ENCODE measurements at regions not wholly inside any gene's neighbourhood (a gene's known extent, or its start where the extent isn't known, plus 50 kb on each side); places are given as distances from the start of the nearest gene placed in this dataset.

DNA sequence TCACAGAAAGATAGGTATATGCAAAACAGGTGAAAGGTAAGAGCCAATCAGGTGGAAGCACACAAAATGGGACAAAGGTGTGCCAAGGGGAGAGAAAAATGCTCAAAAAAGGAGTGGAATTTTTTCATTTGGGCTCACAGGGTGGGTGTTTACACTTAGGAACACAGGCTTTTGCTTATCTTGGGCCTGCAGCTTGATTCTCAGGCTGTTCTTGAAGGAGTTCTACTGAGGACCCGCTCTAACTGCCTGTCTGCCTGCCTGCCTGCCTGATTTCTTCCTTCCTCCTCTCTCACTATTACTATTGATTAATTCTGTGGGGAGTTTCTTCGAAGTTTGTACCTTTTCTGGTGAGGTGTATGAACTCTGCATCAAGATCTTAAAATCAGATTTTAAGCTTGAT lies 120.3 kb upstream of the CTSO start:
- TF ChIP-seq, protein P1, sequence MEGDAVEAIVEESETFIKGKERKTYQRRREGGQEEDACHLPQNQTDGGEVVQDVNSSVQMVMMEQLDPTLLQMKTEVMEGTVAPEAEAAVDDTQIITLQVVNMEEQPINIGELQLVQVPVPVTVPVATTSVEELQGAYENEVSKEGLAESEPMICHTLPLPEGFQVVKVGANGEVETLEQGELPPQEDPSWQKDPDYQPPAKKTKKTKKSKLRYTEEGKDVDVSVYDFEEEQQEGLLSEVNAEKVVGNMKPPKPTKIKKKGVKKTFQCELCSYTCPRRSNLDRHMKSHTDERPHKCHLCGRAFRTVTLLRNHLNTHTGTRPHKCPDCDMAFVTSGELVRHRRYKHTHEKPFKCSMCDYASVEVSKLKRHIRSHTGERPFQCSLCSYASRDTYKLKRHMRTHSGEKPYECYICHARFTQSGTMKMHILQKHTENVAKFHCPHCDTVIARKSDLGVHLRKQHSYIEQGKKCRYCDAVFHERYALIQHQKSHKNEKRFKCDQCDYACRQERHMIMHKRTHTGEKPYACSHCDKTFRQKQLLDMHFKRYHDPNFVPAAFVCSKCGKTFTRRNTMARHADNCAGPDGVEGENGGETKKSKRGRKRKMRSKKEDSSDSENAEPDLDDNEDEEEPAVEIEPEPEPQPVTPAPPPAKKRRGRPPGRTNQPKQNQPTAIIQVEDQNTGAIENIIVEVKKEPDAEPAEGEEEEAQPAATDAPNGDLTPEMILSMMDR (IDR thresholded peaks at IDR 0.05; ENCODE audit: control extremely low read depth, extremely low read depth, low read depth, missing control alignments) = no peak
- DNase-seq (ENCODE audit: extremely low spot score) = no peak
- POLR2A ChIA-PET = no interaction called here
- CTCF ChIA-PET = interaction anchor here (0.9 to 1.3 kb wide), 4 partner anchors 11 to 972 kb away, joined by 3 to 4 read pairs (median 4); no protein-coding TSS in a partner anchor

- CTCF ChIA-PET = no interaction called here
- DNase-seq (ENCODE audit: extremely low spot score) = no peak
- TF ChIP-seq, protein P1 (IDR thresholded peaks at IDR 0.05; ENCODE audit: control extremely low read depth, extremely low read depth, low read depth, missing control alignments) = no peak
- POLR2A ChIA-PET = no interaction called here
These were observed 107.0 kb upstream of the CTSO start for GRCh38 chr4:156060661-156061060.

DNA sequence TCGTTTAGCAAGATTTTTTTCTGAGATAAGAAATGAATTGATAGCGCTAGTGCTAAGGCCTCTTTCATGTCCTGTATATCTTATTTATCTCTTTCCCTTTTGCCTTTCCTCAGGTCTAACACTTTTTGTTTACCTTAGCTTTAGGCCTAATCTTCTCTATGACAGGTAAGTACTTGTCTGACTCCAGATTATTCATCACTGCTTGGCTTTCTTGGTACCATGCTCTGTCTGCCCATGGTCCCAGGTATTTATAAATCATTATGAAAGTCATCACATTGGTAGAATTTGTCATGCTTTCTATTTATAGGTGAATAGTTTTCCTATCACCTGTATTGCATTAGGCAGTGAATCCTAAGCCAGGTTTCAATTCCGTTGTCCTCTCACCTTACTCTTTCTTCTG lies 99.5 kb upstream of the CTSO start:
- CTCF ChIA-PET = interaction anchor here (0.9 to 1.3 kb wide), 3 partner anchors 10 to 29 kb away, joined by 3 to 4 read pairs (median 3); no protein-coding TSS in a partner anchor
- no peak for DNase-seq (ENCODE audit: extremely low spot score)
- POLR2A ChIA-PET = no interaction called here
- TF ChIP-seq, protein P1 (IDR thresholded peaks at IDR 0.05; ENCODE audit: control extremely low read depth, extremely low read depth, low read depth, missing control alignments) = no peak

- POLR2A ChIA-PET = no interaction called here
- TF ChIP-seq, protein P1 (IDR thresholded peaks at IDR 0.05; ENCODE audit: control extremely low read depth, extremely low read depth, low read depth, missing control alignments) = no peak
- no peak for DNase-seq (ENCODE audit: extremely low spot score)
- CTCF ChIA-PET = interaction anchor here (1.0 kb wide), 1 partner anchor 14 kb away, joined by 4 read pairs; no protein-coding TSS in a partner anchor
These were observed 98.5 kb upstream of the CTSO start for GRCh38 chr4:156052116-156052515.

GRCh38 chr4:156038772-156039171 lies 85.1 kb upstream of the CTSO start:
- ChIA-PET POLR2A (no interaction called here), CTCF (interaction anchor here (1.0 to 1.2 kb wide), 3 partner anchors 9 to 20 kb away, joined by 3 to 4 read pairs (median 4); no protein-coding TSS in a partner anchor)
- TF ChIP-seq, protein P1 (IDR thresholded peaks at IDR 0.05; ENCODE audit: control extremely low read depth, extremely low read depth, low read depth, missing control alignments) = no peak
- DNase-seq (ENCODE audit: extremely low spot score) = no peak

- ChIA-PET CTCF (no interaction called here), POLR2A (no interaction called here)
- TF ChIP-seq, protein P1 (IDR thresholded peaks at IDR 0.05; ENCODE audit: control extremely low read depth, extremely low read depth, low read depth, missing control alignments) = no peak
- DNase-seq (ENCODE audit: extremely low spot score) = no peak
These were observed 82.8 kb upstream of the CTSO start for GRCh38 chr4:156036496-156036895.

DNA sequence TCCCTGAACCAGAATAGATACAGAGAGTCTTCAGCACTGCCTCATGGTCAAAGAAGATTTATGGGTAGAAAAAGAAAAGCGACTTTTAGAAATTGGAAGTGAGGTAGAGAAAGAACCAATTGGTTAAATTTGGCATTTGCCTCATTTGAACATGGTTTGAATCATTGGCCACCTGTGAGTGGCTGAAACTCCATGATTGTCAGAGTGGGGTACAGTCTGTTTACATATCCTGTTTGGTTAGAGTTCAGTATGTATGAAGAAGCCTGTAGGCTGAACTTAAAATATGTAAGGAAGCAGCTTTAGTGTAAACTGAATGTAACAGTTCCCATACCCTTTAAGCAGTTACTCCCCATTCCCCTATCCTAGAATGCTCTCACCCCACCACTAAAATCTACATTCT lies 76.0 kb upstream of the CTSO start:
- POLR2A ChIA-PET = no interaction called here
- no peak for DNase-seq (ENCODE audit: extremely low spot score)
- CTCF ChIA-PET = no interaction called here
- TF ChIP-seq, protein P1 (IDR thresholded peaks at IDR 0.05; ENCODE audit: control extremely low read depth, extremely low read depth, low read depth, missing control alignments) = no peak
